Heart right ventricle (tissue), 16 donors: ENCODE measurements at regions not wholly inside any gene's neighbourhood (a gene's known extent, or its start where the extent isn't known, plus 50 kb on each side); places are given as distances from the start of the nearest gene placed in this dataset.

Source experiments
- ATAC-seq, 8 donors: fragments of 200-7000 bp; cut with Tn5 transposase; one replicate each; pipeline ENCODE4 v1.9.1; 2020; ENCODE audit warnings: mild to moderate bottlenecking in 8 of 8, moderate library complexity in 8 of 8, moderate number of reproducible peaks in 1 of 8
- DNase-seq, 2 donors: peaks; one replicate each; pipeline ENCODE4 v3.0.0-alpha.2; 2020
- H3K27ac ChIP-seq, 10 donors: fragments of 200-600 bp; sonication (generic) in 2 of 10; one replicate each; pipeline versions ENCODE4 v1.5.0 to v1.8.0; 2020 to 2022; ENCODE audit warnings: mild to moderate bottlenecking in 3 of 10
- H3K27me3 ChIP-seq, 7 donors: fragments of 200-600 bp; one replicate each; pipeline ENCODE4 v1.8.0; 2021 to 2022; ENCODE audit warnings: mild to moderate bottlenecking in 2 of 7
- H3K36me3 ChIP-seq, 9 donors: fragments of 200-600 bp; sonication (generic) in 1 of 9; one replicate each; pipeline versions ENCODE4 v1.5.0 to v1.8.0; 2020 to 2022; ENCODE audit warnings: mild to moderate bottlenecking in 2 of 9
- H3K4me1 ChIP-seq, 9 donors: fragments of 200-600 bp; sonication (generic) in 1 of 9; one replicate each; pipeline versions ENCODE4 v1.5.0 to v1.8.0; 2020 to 2022; ENCODE audit warnings: mild to moderate bottlenecking in 4 of 9
- H3K4me3 ChIP-seq, 10 donors: fragments of 200-600 bp; sonication (generic) in 2 of 10; one replicate each; pipeline versions ENCODE4 v1.5.0 to v1.8.0; 2020 to 2022; ENCODE audit warnings: mild to moderate bottlenecking in 7 of 10, moderate library complexity in 2 of 10
- H3K9me3 ChIP-seq, 11 donors: fragments of 200-600 bp in 10 of 11; sonication (generic) in 2 of 11; one replicate each; pipeline versions ENCODE4 v1.5.0 to v1.8.0; 2013 to 2022; ENCODE audit warnings: mild to moderate bottlenecking in 2 of 11, control low read depth in 1 of 11, moderate library complexity in 1 of 11
- CTCF ChIP-seq, 9 donors: fragments of 200-600 bp; sonication (generic) in 2 of 9; IDR thresholded peaks; one replicate each; pipeline versions ENCODE4 v1.5.0 to v1.8.0; 2021 to 2022; ENCODE audit warnings: antibody characterized with exemption in 9 of 9, mild to moderate bottlenecking in 5 of 9, moderate library complexity in 1 of 9
- WGBS, 2 donors: extraction: QIAGEN DNeasy Blood & Tissue Kit; methylation state at CpG; one replicate each; pipeline ENCODE4 v1.1.7; 2013; ENCODE audit warnings: inconsistent platforms in 1 of 2; 5-methylcytosine and 5-hydroxymethylcytosine counted together
- intact Hi-C, 10 donors: fragments of 100-400 bp; cut with DNase I; formaldehyde crosslinking; loops; one replicate each; pipeline versions ENCODE4 v1.11.1 to v1.14.2; 2022
- donor health status: Arrhythmogenic right ventricular cardiomyopathy.
- donor health status: ischemic (EF 13 %, LVEDD 7.1; RV severe dilation, severe dysfunction).
- donor health status: healthy with polysubstance abuse.
- donor health status: DM: no; HTN: yes; CAD: no.
- donor health status: DM: no; HTN: no; CAD: no.
- donor health status: ischemic (EF 25% LVEDD 6.9; RV normal size, moderate dysfunction).
- donor health status: ischemic (EF 25% LVEDD 5.7; RV mildly dilated, moderate dysfunction).
- donor health status: healthy.
- donor health status: DM: yes; HTN: yes; CAD: no.
- donor health status: Ischemic cardiomyopathy.
- donor health status: ischemic (EF 35%, LVEDD 5.7; RV mildly dilated, moderate dysfunction).
- donor health status: nonischemic (EF 11% LVEDD 7.7; RV severe dilation, severe dysfunction).
- donor health status: DM: yes; HTN: yes; CAD: no.
- donor health status: PGD.
- donor health status: ischemic (EF 29% LVEDD 5.4; RV normal size, mild dysfunction).
- donor health status: nonischemic (EF 23%, LVEDD 6.1; RV moderate dilation, normal function).

DNA sequence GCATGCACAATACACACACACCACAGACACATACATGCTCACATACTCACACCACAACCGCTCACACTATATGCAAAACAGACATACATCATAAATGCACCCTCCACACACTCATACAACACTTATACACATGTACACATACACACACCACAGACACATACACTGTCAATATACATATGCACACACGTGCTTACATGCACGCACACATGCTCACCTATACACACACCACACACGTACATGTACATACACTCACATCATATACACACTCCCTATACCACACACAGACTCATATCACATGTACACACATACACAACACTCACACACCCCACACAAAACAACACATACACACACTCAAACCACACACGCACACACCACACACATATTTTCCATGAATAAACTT, 885.3 kb downstream of the TBC1D22A start:
- no peaks in the 10 kb centered on the region for H3K36me3 ChIP-seq
- H3K27me3 ChIP-seq: peaks cover 0 to 35% (median 7%) of the 10 kb centered on the region in 7 donors
- intact Hi-C loops: no loop called here
- no peak overlapping the region for H3K4me3 ChIP-seq
- TF ChIP-seq CTCF (IDR thresholded peaks at IDR 0.05): no peak
- WGBS, 2 donors: 95% methylated on average over 5 of the region's 5 CpGs
- H3K4me1 ChIP-seq: no peaks in the 10 kb centered on the region
- no peak for ATAC-seq
- peaks cover 0 to 9% (median 0%) of the 10 kb centered on the region in 11 donors for H3K9me3 ChIP-seq
- DNase-seq: no peak
- no peak overlapping the region for H3K27ac ChIP-seq

- intact Hi-C loops: no loop called here
- Histone ChIP-seq H3K36me3 (no peaks in the 10 kb centered on the region), H3K27me3 (peaks cover 0 to 35% (median 7%) of the 10 kb centered on the region in 7 donors), H3K4me3 (no peak overlapping the region), H3K4me1 (no peaks in the 10 kb centered on the region), H3K9me3 (peaks cover 0 to 9% (median 0%) of the 10 kb centered on the region in 11 donors), H3K27ac (no peak overlapping the region)
- WGBS, 2 donors: 78 to 82% methylated on average over 3 of the region's 3 CpGs
- TF ChIP-seq CTCF (IDR thresholded peaks at IDR 0.05): no peak
- DNase-seq (no peak), ATAC-seq (no peak)
These were observed 884.7 kb downstream of the TBC1D22A start for GRCh38 chr22:47647181-47647580.

DNA sequence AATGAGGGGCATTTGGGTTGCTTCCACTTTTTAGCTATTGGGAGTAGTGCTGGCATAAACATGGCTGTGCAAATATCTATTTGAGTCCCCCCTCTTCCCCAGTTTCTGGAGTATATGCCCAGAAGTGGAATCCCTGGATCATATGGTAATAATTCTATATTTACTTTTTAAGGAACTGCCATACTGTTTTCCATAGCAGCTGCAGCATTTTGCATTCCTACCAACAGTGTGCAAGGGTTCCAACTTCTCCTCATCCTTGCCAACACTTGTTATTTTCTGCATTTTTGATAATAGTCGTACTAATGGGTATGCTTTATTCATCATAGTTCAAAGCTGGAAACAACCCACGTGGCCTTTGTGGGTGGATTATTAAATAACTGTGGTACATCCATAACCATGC, 883.5 kb downstream of the TBC1D22A start:
- H3K27ac ChIP-seq: no peak overlapping the region
- 59 to 73% methylated on average over 2 of the region's 2 CpGs for WGBS, 2 donors
- intact Hi-C loops: no loop called here
- DNase-seq: no peak
- H3K4me3 ChIP-seq: no peak overlapping the region
- H3K36me3 ChIP-seq: no peaks in the 10 kb centered on the region
- peaks cover 0 to 9% (median 0%) of the 10 kb centered on the region in 11 donors for H3K9me3 ChIP-seq
- no peak for ATAC-seq
- peaks cover 0 to 32% (median 6%) of the 10 kb centered on the region in 7 donors for H3K27me3 ChIP-seq
- TF ChIP-seq CTCF (IDR thresholded peaks at IDR 0.05): no peak
- no peaks in the 10 kb centered on the region for H3K4me1 ChIP-seq

GRCh38 chr22:47645450-47645914, 883.0 kb downstream of the TBC1D22A start:
- WGBS, 2 donors: 71 to 72% methylated on average over 4 of the region's 4 CpGs
- peaks cover 0 to 9% (median 0%) of the 10 kb centered on the region in 11 donors for H3K9me3 ChIP-seq
- intact Hi-C loops: no loop called here
- no peak for TF ChIP-seq CTCF (IDR thresholded peaks at IDR 0.05)
- no peak for DNase-seq
- no peak for ATAC-seq
- no peaks in the 10 kb centered on the region for H3K36me3 ChIP-seq
- H3K27me3 ChIP-seq: peaks cover 0 to 27% (median 6%) of the 10 kb centered on the region in 7 donors
- H3K27ac ChIP-seq: no peak overlapping the region
- H3K4me3 ChIP-seq: no peak overlapping the region
- H3K4me1 ChIP-seq: no peaks in the 10 kb centered on the region
